ENCODE measurements at regions not wholly inside any gene's neighbourhood (a gene's known extent, or its start where the extent isn't known, plus 50 kb on each side); places are given as distances from the start of the nearest gene placed in this dataset.

- Histone ChIP-seq H3K27ac (ENCODE audit: low read depth, low read length) (no peak overlapping the region), H3K79me2 (ENCODE audit: control insufficient read depth, insufficient read depth, low read length, unreplicated experiment) (no peaks in the 10 kb centered on the region), H2AFZ (ENCODE audit: low read length, unreplicated experiment) (no peak overlapping the region), H3K4me3 (ENCODE audit: low read depth, low read length) (no peak overlapping the region), H3K36me3 (ENCODE audit: insufficient read depth, low read length) (no peaks in the 10 kb centered on the region), H3K4me1 (ENCODE audit: control insufficient read depth, insufficient read depth, low read length, unreplicated experiment) (no peaks in the 10 kb centered on the region), H3K27me3 (ENCODE audit: insufficient read depth, low read length) (0 out of 2 replicates have a peak, but pooled peaks cover 10% of the 10 kb centered on the region)
These were observed 202.7 kb downstream of the GBA3 start for GRCh38 chr4:22895482-22895881.

- Histone ChIP-seq H3K4me1 (ENCODE audit: control insufficient read depth, insufficient read depth, low read length, unreplicated experiment) (no peaks in the 10 kb centered on the region), H3K79me2 (ENCODE audit: control insufficient read depth, insufficient read depth, low read length, unreplicated experiment) (no peaks in the 10 kb centered on the region), H2AFZ (ENCODE audit: low read length, unreplicated experiment) (no peak overlapping the region), H3K36me3 (ENCODE audit: insufficient read depth, low read length) (no peaks in the 10 kb centered on the region), H3K27me3 (ENCODE audit: insufficient read depth, low read length) (peaks cover 15% of the 10 kb centered on the region; the same call in 1 of the 2 replicates), H3K4me3 (ENCODE audit: low read depth, low read length) (no peak overlapping the region), H3K27ac (ENCODE audit: low read depth, low read length) (no peak overlapping the region)
These were observed 191.4 kb downstream of the GBA3 start for GRCh38 chr4:22884157-22884556.

- no peaks in the 10 kb centered on the region for H3K36me3 ChIP-seq (ENCODE audit: insufficient read depth, low read length)
- no peaks in the 10 kb centered on the region for H3K79me2 ChIP-seq (ENCODE audit: control insufficient read depth, insufficient read depth, low read length, unreplicated experiment)
- no peak overlapping the region for H2AFZ ChIP-seq (ENCODE audit: low read length, unreplicated experiment)
- no peaks in the 10 kb centered on the region for H3K4me1 ChIP-seq (ENCODE audit: control insufficient read depth, insufficient read depth, low read length, unreplicated experiment)
- H3K27me3 ChIP-seq (ENCODE audit: insufficient read depth, low read length): peaks cover 35% of the 10 kb centered on the region
- no peak overlapping the region for H3K4me3 ChIP-seq (ENCODE audit: low read depth, low read length)
- H3K27ac ChIP-seq (ENCODE audit: low read depth, low read length): no peak overlapping the region
These were observed 188.7 kb downstream of the GBA3 start for GRCh38 chr4:22881411-22881810.

- H3K4me3 ChIP-seq (ENCODE audit: low read depth, low read length): no peak overlapping the region
- no peak overlapping the region for H3K27ac ChIP-seq (ENCODE audit: low read depth, low read length)
- no peaks in the 10 kb centered on the region for H3K4me1 ChIP-seq (ENCODE audit: control insufficient read depth, insufficient read depth, low read length, unreplicated experiment)
- no peak overlapping the region for H2AFZ ChIP-seq (ENCODE audit: low read length, unreplicated experiment)
- no peaks in the 10 kb centered on the region for H3K79me2 ChIP-seq (ENCODE audit: control insufficient read depth, insufficient read depth, low read length, unreplicated experiment)
- peaks cover 62% of the 10 kb centered on the region for H3K27me3 ChIP-seq (ENCODE audit: insufficient read depth, low read length)
- H3K36me3 ChIP-seq (ENCODE audit: insufficient read depth, low read length): no peaks in the 10 kb centered on the region
These were observed 184.8 kb downstream of the GBA3 start for GRCh38 chr4:22877486-22878052.

- no peaks in the 10 kb centered on the region for H3K36me3 ChIP-seq (ENCODE audit: insufficient read depth, low read length)
These were observed 183.5 kb downstream of the GBA3 start for GRCh38 chr4:22876270-22876669.

GRCh38 chr4:22875587-22876257 lies 183.0 kb downstream of the GBA3 start:
- no peak overlapping the region for H3K27ac ChIP-seq (ENCODE audit: low read depth, low read length)
- H3K36me3 ChIP-seq (ENCODE audit: insufficient read depth, low read length): no peaks in the 10 kb centered on the region
- H2AFZ ChIP-seq (ENCODE audit: low read length, unreplicated experiment): no peak overlapping the region
- H3K79me2 ChIP-seq (ENCODE audit: control insufficient read depth, insufficient read depth, low read length, unreplicated experiment): no peaks in the 10 kb centered on the region
- H3K4me1 ChIP-seq (ENCODE audit: control insufficient read depth, insufficient read depth, low read length, unreplicated experiment): no peaks in the 10 kb centered on the region
- H3K27me3 ChIP-seq (ENCODE audit: insufficient read depth, low read length): peaks cover 70% of the 10 kb centered on the region
- H3K4me3 ChIP-seq (ENCODE audit: low read depth, low read length): no peak overlapping the region

More at GRCh38 chr4:22876270-22876669, 183.5 kb downstream of the GBA3 start:
- peaks cover 67% of the 10 kb centered on the region for H3K27me3 ChIP-seq (ENCODE audit: insufficient read depth, low read length)
- no peak overlapping the region for H3K27ac ChIP-seq (ENCODE audit: low read depth, low read length)
- no peak overlapping the region for H3K4me3 ChIP-seq (ENCODE audit: low read depth, low read length)
- no peaks in the 10 kb centered on the region for H3K4me1 ChIP-seq (ENCODE audit: control insufficient read depth, insufficient read depth, low read length, unreplicated experiment)
- no peak overlapping the region for H2AFZ ChIP-seq (ENCODE audit: low read length, unreplicated experiment)
- H3K79me2 ChIP-seq (ENCODE audit: control insufficient read depth, insufficient read depth, low read length, unreplicated experiment): no peaks in the 10 kb centered on the region

- H3K79me2 ChIP-seq (ENCODE audit: control insufficient read depth, insufficient read depth, low read length, unreplicated experiment): no peaks in the 10 kb centered on the region
- no peak overlapping the region for H2AFZ ChIP-seq (ENCODE audit: low read length, unreplicated experiment)
- H3K27me3 ChIP-seq (ENCODE audit: insufficient read depth, low read length): peaks cover 74% of the 10 kb centered on the region
- H3K36me3 ChIP-seq (ENCODE audit: insufficient read depth, low read length): no peaks in the 10 kb centered on the region
- H3K4me3 ChIP-seq (ENCODE audit: low read depth, low read length): no peak overlapping the region
- H3K27ac ChIP-seq (ENCODE audit: low read depth, low read length): no peak overlapping the region
- no peaks in the 10 kb centered on the region for H3K4me1 ChIP-seq (ENCODE audit: control insufficient read depth, insufficient read depth, low read length, unreplicated experiment)
These were observed 181.7 kb downstream of the GBA3 start for GRCh38 chr4:22874334-22874912.

GRCh38 chr4:22873899-22874298 lies 181.2 kb downstream of the GBA3 start:
- Histone ChIP-seq H3K27me3 (ENCODE audit: insufficient read depth, low read length) (peaks cover 74% of the 10 kb centered on the region), H3K79me2 (ENCODE audit: control insufficient read depth, insufficient read depth, low read length, unreplicated experiment) (no peaks in the 10 kb centered on the region), H3K4me3 (ENCODE audit: low read depth, low read length) (no peak overlapping the region), H3K27ac (ENCODE audit: low read depth, low read length) (no peak overlapping the region), H3K4me1 (ENCODE audit: control insufficient read depth, insufficient read depth, low read length, unreplicated experiment) (no peaks in the 10 kb centered on the region), H3K36me3 (ENCODE audit: insufficient read depth, low read length) (no peaks in the 10 kb centered on the region), H2AFZ (ENCODE audit: low read length, unreplicated experiment) (no peak overlapping the region)

GRCh38 chr4:22870847-22871449 lies 178.2 kb downstream of the GBA3 start:
- no peaks in the 10 kb centered on the region for H3K4me1 ChIP-seq (ENCODE audit: control insufficient read depth, insufficient read depth, low read length, unreplicated experiment)

GRCh38 chr4:22869235-22869634 lies 176.5 kb downstream of the GBA3 start:
- peaks cover 49% of the 10 kb centered on the region for H3K27me3 ChIP-seq (ENCODE audit: insufficient read depth, low read length)
- no peaks in the 10 kb centered on the region for H3K36me3 ChIP-seq (ENCODE audit: insufficient read depth, low read length)
- H3K27ac ChIP-seq (ENCODE audit: low read depth, low read length): no peak overlapping the region
- H3K4me3 ChIP-seq (ENCODE audit: low read depth, low read length): no peak overlapping the region
- H3K79me2 ChIP-seq (ENCODE audit: control insufficient read depth, insufficient read depth, low read length, unreplicated experiment): no peaks in the 10 kb centered on the region
- H2AFZ ChIP-seq (ENCODE audit: low read length, unreplicated experiment): no peak overlapping the region
- no peaks in the 10 kb centered on the region for H3K4me1 ChIP-seq (ENCODE audit: control insufficient read depth, insufficient read depth, low read length, unreplicated experiment)

More at GRCh38 chr4:22870847-22871449, 178.2 kb downstream of the GBA3 start:
- Histone ChIP-seq H3K79me2 (ENCODE audit: control insufficient read depth, insufficient read depth, low read length, unreplicated experiment) (no peaks in the 10 kb centered on the region), H3K27me3 (ENCODE audit: insufficient read depth, low read length) (peaks cover 55% of the 10 kb centered on the region), H3K36me3 (ENCODE audit: insufficient read depth, low read length) (no peaks in the 10 kb centered on the region), H3K4me3 (ENCODE audit: low read depth, low read length) (no peak overlapping the region), H3K27ac (ENCODE audit: low read depth, low read length) (no peak overlapping the region), H2AFZ (ENCODE audit: low read length, unreplicated experiment) (no peak overlapping the region)

All from ACC112 (cell line).